Right atrium auricular region (tissue), 2 donors: ENCODE measurements at regions not wholly inside any gene's neighbourhood (a gene's known extent, or its start where the extent isn't known, plus 50 kb on each side); places are given as distances from the start of the nearest gene placed in this dataset.

Experiments used
- DNase-seq: peaks from one replicate; pipeline ENCODE4 v3.0.0-alpha.2; 2019; ENCODE audit warnings: low spot score
- H3K27ac ChIP-seq, 2 donors: fragments of 200-600 bp; sonication (generic); 1 replicate in 1 of 2; 2 replicates in 1 of 2; pipeline ENCODE4 v1.5.1; 2016 to 2019
- H3K27me3 ChIP-seq, 2 donors: fragments of 200-600 bp; sonication (generic); one replicate each; pipeline versions ENCODE4 v1.5.1 to v1.6.0; 2017 to 2019
- H3K36me3 ChIP-seq: fragments of 200-600 bp; sonication (generic); one replicate; pipeline ENCODE4 v1.5.1; 2016
- H3K4me1 ChIP-seq, 2 donors: fragments of 200-600 bp; sonication (generic); one replicate each; pipeline versions ENCODE4 v1.5.1 to v1.6.0; 2017 to 2019
- H3K4me3 ChIP-seq, 2 donors: fragments of 200-600 bp; sonication (generic); 1 replicate in 1 of 2; 2 replicates in 1 of 2; pipeline ENCODE4 v1.5.1; 2017 to 2019; ENCODE audit warnings: mild to moderate bottlenecking in 1 of 2, moderate library complexity in 1 of 2
- H3K9me3 ChIP-seq, 2 donors: fragments of 200-600 bp; sonication (generic); one replicate each; pipeline ENCODE4 v1.5.1; 2019
- TF ChIP-seq, protein P1 (sequence below), 2 donors: fragments of 200-600 bp; sonication (generic); IDR thresholded peaks; one replicate each; pipeline ENCODE4 v1.5.1; 2019; ENCODE audit warnings: antibody characterized with exemption in 2 of 2

DNA sequence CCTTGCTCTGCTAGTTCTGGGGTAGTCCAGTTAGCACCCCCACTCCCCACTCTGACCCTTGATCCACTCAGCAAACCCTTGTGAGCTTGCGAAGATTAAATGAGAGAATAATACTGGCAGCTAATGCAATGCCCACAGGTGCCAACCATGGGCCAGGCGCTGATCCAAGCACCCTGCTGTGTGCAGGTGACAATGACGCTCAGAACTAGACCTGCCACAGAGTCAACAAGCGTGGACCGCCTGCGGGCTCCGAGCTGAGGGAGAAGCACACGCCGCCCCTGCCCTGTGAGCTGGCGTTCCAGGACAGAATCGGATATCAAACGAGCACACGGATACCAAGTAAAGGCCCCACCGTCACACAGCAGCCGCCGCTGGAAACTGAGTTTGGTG is 129.2 kb downstream of the FAM53A start:
- no peak overlapping the region for H3K4me3 ChIP-seq
- no peaks in the 10 kb centered on the region for H3K36me3 ChIP-seq
- H3K27ac ChIP-seq = no peak overlapping the region
- peaks cover 0 to 12% of the 10 kb centered on the region in 2 donors for H3K27me3 ChIP-seq
- no peaks in the 10 kb centered on the region for H3K9me3 ChIP-seq
- H3K4me1 ChIP-seq = peaks cover 0 to 1% of the 10 kb centered on the region in 2 donors
- TF ChIP-seq, protein P1, sequence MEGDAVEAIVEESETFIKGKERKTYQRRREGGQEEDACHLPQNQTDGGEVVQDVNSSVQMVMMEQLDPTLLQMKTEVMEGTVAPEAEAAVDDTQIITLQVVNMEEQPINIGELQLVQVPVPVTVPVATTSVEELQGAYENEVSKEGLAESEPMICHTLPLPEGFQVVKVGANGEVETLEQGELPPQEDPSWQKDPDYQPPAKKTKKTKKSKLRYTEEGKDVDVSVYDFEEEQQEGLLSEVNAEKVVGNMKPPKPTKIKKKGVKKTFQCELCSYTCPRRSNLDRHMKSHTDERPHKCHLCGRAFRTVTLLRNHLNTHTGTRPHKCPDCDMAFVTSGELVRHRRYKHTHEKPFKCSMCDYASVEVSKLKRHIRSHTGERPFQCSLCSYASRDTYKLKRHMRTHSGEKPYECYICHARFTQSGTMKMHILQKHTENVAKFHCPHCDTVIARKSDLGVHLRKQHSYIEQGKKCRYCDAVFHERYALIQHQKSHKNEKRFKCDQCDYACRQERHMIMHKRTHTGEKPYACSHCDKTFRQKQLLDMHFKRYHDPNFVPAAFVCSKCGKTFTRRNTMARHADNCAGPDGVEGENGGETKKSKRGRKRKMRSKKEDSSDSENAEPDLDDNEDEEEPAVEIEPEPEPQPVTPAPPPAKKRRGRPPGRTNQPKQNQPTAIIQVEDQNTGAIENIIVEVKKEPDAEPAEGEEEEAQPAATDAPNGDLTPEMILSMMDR (IDR thresholded peaks at IDR 0.05) = no peak
- no peak for DNase-seq

DNA sequence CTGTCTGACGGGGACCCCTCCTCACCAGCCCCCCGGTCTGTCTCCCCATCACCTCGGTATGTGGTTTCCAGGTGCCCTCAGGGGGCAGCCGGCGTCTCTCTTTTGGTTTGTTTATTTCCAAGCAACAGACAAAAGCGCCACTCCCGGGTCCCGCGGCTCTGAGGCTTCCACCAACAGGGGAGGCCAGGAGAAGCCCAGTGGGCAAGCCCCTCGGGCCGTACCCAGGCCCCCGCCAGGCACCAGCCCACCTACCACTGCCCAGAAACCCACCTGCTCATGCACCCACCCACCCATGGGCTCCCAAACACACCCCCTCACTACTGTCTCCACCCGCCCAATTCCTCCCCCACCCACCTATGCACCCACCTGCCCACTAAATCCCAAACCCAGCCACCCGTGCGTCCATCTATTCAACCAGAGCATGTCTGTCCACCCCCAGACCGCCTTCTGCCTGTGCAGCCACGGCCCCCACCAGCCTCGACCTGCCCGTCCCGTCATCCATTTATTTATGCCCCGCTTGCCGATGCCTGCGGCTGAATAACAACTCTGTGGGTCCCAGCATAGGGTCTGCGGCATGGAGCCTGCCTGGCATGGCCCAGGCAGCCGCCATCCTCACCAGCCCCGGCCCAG is 129.8 kb downstream of the FAM53A start:
- no peak for DNase-seq
- Histone ChIP-seq H3K4me3 (no peak overlapping the region), H3K27me3 (peaks cover 0 to 12% of the 10 kb centered on the region in 2 donors), H3K9me3 (no peaks in the 10 kb centered on the region), H3K4me1 (peaks cover 0 to 6% of the 10 kb centered on the region in 2 donors), H3K36me3 (no peaks in the 10 kb centered on the region), H3K27ac (no peak overlapping the region)
- TF ChIP-seq, protein P1 (IDR thresholded peaks at IDR 0.05) = no peak

DNA sequence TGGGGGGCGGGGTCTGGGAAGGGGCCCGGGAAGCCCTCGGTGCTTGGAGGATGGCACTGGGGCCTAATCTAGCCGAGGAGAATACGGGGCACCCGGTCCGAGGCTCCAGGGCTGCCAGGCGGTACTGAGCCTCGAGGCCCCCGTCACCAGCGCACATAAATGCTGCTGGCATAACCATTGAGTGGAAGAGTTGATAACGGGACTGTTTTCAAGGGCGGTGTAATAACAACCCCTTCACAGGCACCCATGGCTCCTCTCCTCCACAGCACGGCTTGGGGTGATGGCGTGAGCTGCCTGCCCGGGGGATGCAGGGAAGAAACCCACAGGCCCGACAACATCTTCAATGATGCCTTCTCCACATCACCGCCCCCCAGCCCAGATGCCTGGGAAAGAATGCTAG is 130.7 kb downstream of the FAM53A start:
- TF ChIP-seq, protein P1 (IDR thresholded peaks at IDR 0.05) = no peak
- Histone ChIP-seq H3K4me3 (no peak overlapping the region), H3K4me1 (peaks cover 0 to 15% of the 10 kb centered on the region in 2 donors), H3K27me3 (peaks cover 0 to 12% of the 10 kb centered on the region in 2 donors), H3K36me3 (no peaks in the 10 kb centered on the region), H3K27ac (no peak overlapping the region), H3K9me3 (no peaks in the 10 kb centered on the region)
- DNase-seq = no peak

DNA sequence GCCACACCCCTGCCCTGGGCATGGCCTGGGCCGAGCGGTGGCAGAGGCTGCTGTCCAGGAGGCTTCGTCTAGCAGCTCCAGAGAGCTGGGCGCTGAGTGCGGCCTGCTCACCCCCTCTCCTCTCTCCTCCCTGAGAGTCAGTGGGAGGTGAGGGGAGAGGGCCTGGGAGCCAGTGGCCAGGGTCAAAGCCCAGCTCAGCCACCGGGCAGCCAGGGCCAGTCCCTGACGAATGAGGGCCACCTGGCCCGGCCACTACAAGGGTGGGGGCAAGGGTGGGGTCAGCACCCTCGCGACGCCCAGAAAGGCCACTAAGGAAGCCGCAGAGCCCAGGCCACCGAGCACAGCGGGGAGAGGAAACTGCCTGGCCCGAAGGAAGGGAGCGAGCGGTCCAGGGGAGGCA is 131.7 kb downstream of the FAM53A start:
- peaks cover 0 to 12% of the 10 kb centered on the region in 2 donors for H3K27me3 ChIP-seq
- H3K4me1 ChIP-seq = peaks cover 0 to 15% of the 10 kb centered on the region in 2 donors
- H3K36me3 ChIP-seq = no peaks in the 10 kb centered on the region

DNA sequence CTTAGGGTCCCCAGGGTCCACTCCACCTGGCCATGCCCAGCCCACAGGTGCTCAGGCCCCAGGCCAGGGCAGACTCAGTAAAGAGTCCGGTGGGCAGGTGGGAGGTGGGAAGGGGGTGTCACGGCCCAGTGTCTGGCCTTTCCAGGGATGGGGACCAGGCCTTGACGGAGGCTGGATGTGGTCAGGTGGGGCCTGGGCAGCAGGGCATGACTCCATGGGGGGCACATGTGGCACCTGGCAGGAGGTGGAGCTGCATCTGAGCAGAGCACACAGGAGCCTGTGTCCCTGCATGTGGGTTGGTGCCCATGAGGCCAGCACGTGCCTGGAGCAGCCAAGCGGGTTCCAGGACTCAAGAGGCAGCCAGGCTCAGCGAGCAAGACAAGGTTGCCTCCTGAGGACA is 132.9 kb downstream of the FAM53A start:
- Histone ChIP-seq H3K36me3 (no peaks in the 10 kb centered on the region), H3K9me3 (no peaks in the 10 kb centered on the region), H3K4me3 (no peak overlapping the region), H3K27ac (no peak overlapping the region), H3K4me1 (peaks cover 0 to 15% of the 10 kb centered on the region in 2 donors), H3K27me3 (peaks cover 0 to 5% of the 10 kb centered on the region in 2 donors)
- DNase-seq = no peak
- TF ChIP-seq, protein P1 (IDR thresholded peaks at IDR 0.05) = no peak

More for the DNA sequence above, 131.7 kb downstream of the FAM53A start:
- TF ChIP-seq, protein P1 (IDR thresholded peaks at IDR 0.05) = no peak
- Histone ChIP-seq H3K9me3 (no peaks in the 10 kb centered on the region), H3K4me3 (no peak overlapping the region), H3K27ac (no peak overlapping the region)
- no peak for DNase-seq
